ENCODE measurements at regions not wholly inside any gene's neighbourhood (a gene's known extent, or its start where the extent isn't known, plus 50 kb on each side); places are given as distances from the start of the nearest gene placed in this dataset.

- DNase-seq: no peak
Observed at GRCh38 chr14:71290301-71290700, 383.0 kb downstream of the PCNX1 start.

DNA sequence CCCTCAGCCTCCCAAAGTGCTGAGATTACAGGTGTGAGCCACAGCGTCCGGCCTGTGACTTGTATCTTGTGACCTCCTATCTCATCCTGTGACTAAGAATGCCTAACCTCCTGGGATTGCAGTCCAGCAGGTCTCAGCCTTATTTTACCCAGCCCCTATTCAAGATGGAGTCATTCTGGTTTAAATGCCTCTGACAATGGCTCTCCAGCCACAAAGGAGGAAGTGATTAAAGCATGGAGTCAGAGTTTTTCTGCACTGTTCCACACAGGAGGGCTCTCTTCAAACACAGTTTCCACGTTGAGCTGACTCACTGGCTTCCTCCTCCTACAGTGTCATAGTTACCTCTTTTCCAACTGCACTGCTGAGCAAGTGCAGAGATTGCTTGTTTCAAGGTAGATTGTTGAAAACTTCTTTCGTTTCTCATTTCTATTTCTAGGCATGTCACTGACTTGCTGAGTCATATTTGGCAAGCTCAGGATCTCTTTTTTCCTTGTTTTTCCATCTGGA is 383.8 kb downstream of the PCNX1 start:
- DNase-seq: no peak

DNA sequence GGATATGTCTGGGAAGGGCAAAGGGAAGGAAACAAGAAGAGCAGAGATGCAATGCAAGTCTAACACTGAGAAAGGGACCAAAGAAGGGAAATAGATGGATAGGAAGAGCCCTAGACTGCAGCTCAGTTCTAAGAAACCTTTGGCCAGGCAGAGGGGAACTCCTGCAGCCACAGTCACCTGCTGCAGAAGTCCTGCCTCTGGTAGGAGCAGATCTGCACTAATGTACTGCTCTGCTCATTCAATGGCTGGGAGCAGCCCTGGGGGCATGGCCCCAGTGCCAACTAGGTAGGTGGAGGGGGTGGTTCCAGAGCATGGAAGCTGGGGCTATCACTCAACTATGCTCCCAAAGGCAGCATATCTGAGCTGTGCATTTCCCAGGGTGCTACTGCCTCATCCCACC is 388.9 kb downstream of the PCNX1 start:
- DNase-seq: no peak

- DNase-seq: no peak
Observed at GRCh38 chr14:71300566-71301330, 393.5 kb downstream of the PCNX1 start.

GRCh38 chr14:71301611-71302010 is 394.4 kb downstream of the PCNX1 start:
- no peak for DNase-seq

DNA sequence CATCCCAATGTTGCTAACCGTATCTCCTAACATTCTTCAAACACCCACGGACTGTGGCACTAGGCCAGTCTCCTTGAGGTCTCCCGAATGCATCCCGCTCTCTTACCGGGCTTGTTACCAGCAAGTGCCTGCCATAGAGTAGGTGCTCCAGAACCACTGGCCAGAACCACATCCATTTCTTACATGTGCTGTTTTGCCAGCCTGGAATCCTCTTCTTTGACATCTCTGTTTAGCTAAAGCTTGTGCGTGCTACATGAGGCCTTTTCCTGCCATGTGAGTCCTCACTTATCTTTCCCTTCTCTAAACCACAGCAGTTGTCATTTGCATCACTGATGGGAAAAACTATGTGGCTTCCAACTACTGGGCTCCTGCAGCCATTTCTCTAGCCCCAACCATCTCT is 397.4 kb downstream of the PCNX1 start:
- DNase-seq: no peak

DNA sequence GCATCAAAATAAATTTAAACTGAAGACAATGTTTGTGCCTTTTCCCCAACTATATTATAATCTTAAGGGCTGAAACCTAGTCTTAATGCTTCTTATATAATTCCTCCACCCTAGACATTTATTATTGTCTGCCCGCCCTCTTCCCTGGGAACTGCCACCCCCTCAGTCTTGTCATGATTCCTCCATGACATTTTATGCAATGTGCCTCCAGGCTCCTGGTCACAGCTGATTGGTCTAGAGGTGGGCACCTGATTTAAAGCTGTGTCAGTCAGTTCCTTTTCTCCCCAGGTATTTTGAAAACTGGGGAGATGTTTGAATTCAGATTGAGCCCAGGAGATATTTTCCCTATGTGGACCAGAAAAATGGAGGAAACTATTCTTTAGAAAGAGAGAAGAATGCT is 401.4 kb downstream of the PCNX1 start:
- no peak for DNase-seq

DNA sequence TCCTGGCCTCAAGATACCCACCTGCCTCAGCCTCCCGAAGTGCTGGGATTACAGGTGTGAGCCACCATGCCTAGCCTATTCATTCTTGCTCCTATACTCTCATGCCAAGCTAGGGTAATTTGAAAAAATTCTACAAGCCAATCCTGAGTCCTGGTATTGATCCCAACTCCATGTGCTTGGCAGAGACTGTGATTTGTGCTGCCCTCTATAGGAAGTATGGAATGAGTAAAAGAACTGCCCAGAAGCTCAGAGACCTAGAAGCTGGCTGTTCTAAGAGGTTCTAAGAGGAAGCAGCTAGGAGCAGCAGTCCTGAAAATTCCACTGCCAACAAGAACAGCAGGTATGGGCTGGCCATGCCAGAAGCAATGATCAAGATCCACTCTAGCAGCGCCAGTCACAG is 402.5 kb downstream of the PCNX1 start:
- no peak for DNase-seq

GRCh38 chr14:71311061-71311460 is 403.8 kb downstream of the PCNX1 start:
- no peak for DNase-seq

GRCh38 chr14:71314717-71315116 is 407.5 kb downstream of the PCNX1 start:
- no peak for DNase-seq

GRCh38 chr14:71317385-71318096 is 410.3 kb downstream of the PCNX1 start:
- no peak for DNase-seq

- no peak for DNase-seq
Observed at GRCh38 chr14:71318097-71318459, 410.8 kb downstream of the PCNX1 start.

- DNase-seq: no peak
Observed at GRCh38 chr14:71319666-71320065, 412.4 kb downstream of the PCNX1 start.

DNA sequence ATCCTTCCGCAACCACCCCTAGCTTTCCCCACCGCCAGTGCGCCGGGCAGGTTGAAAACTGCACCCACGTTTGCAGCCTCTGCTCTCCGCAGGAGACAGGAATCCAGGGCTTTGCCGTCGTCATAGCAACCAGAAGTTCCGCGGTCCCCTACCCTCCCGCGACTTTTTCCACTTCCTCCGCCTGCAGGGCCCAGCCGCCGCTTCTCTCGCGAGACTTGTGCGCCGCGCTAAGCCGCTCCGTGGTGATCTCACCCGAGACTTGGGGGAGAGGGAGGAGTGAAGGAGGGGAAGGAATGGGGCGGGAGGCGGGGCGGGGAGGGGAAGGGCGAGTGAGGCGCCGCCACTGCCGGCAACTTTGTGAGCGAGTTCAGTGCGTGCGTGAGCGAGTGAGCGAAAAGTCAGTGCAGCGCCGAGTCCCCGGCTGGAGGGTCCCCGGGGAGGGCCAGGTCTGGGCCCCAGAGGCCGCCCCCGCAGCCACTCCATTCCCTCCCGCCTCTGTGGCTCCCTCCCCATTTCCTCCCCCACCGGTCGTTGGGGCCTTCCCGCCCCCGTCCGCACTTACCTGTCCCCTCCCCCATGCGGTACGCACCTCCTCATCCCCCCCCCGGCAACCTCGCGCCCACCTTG is 413.0 kb downstream of the PCNX1 start, which contains the start of gene SIPA1L1:
SIPA1L1 (plus strand) TSS at position 370 of the 627 bp plus-strand sequence.
- DNase-seq: peak; percentile 99

DNA sequence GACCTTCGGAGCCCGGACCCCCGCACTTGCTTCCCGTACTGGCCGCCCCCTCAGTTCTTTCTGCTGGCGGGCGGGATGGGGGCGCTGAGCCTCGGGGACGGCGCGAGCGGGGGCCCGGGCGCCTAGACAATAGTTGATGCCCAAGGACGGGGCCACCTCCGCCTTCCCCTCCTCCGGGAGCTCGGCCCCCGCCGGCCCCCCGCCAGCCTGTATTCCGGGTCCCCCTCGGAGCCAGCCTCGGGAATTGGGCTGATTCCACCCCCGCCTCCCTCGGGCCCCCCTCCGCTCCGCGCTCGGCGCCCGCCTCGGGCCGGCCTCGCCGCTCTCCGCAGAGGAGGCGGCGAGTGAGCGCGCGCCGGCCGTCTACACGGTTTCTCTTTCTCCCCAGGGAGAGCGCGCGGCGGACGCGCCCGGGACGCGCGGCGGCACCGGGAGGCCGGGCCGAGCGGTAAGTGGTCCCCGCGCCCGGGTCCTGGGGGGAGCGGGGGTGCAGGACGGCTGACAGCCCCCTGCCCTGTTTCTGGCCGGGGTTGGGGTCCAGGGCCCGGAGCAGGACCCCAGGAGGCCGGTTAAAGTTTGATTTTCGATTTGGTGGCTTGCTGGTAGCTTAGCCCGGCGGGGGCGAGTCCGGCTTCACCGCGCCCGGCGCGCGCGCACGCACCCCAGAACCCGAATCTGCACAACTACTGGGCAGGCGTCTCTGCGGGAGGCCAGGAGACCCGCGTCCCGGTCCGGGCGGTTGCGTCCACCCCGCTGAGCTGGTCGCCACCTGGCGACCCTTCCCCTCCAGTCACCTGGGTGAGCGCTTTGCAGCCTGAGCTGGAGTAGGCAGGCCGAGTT is 413.7 kb downstream of the PCNX1 start:
- DNase-seq: peak; percentile 44

- DNase-seq: no peak
Observed at GRCh38 chr14:71321574-71322315, 414.5 kb downstream of the PCNX1 start.

- no peak for DNase-seq
Observed at GRCh38 chr14:71322655-71323250, 415.5 kb downstream of the PCNX1 start.

GRCh38 chr14:71324767-71325272 is 417.6 kb downstream of the PCNX1 start:
- DNase-seq: peak; percentile 30

- no peak for DNase-seq
Observed at GRCh38 chr14:71327691-71328090, 420.4 kb downstream of the PCNX1 start.

GRCh38 chr14:71328183-71328582 is 420.9 kb downstream of the PCNX1 start:
- no peak for DNase-seq

GRCh38 chr14:71328954-71329353 is 421.7 kb downstream of the PCNX1 start:
- no peak for DNase-seq
